Mesenteric fat pad (tissue), 1 donor: ENCODE measurements at regions not wholly inside any gene's neighbourhood (a gene's known extent, or its start where the extent isn't known, plus 50 kb on each side); places are given as distances from the start of the nearest gene placed in this dataset.
"Not testable (repeated sequence)": the region's sequence is repeated elsewhere in the genome, so short reads cannot be mapped to it uniquely, and the experiment has no call there.

Experiments
- DNase-seq: peaks from one replicate; pipeline ENCODE4 v3.0.0-alpha.2; 2020; ENCODE audit warnings: low spot score
- donor health status: DM: yes; HTN: yes; CAD: no.

GRCh38 chr5:92944337-92944736 lies 636.7 kb downstream of the NR2F1-AS1 start:
- no peak for DNase-seq

DNA sequence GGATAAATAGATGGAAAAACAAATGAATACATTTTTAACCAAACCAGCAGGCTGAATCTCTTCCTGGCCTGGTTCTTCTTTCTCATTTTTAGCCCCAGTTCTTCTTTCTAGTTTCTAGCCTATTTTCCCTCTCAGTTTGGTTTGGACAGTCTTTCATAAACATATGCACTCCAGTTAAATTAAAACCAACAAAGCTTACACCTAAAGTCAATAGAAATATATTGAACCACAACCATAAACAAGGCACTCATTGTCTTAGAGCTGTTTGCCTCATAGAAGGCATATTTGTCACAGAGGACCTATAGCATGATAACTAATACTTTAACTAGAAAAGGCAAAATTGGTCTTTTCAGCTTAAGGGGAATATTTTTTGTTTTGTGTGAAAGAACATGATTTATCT lies 638.3 kb downstream of the NR2F1-AS1 start:
- no peak for DNase-seq

DNA sequence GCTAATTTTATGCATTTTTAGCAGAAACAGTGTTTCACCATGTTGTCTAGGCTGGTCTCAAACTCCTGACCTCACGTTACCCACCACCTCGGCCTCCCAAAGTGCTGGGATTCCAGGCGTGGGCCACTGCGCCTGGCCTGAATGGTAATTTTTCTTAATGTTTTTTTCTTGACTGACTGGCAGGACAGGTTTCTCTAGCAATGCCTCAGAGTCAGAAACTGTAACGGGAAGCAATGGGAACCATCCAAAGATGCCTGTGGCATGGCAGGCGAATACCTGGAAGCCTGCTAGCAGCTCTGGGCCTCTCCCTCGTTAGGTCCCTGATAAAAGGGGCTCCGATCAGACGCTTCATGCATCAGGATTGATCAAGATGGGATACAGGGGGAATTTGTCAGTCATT lies 639.2 kb downstream of the NR2F1-AS1 start:
- DNase-seq: no peak

GRCh38 chr5:92939428-92939827 lies 641.6 kb downstream of the NR2F1-AS1 start:
- DNase-seq: no peak

- not testable (repeated sequence) for DNase-seq
Measured at GRCh38 chr5:92937396-92937795, 643.6 kb downstream of the NR2F1-AS1 start.

- no peak for DNase-seq
Measured at GRCh38 chr5:92930057-92930456, 651.0 kb downstream of the NR2F1-AS1 start.

DNA sequence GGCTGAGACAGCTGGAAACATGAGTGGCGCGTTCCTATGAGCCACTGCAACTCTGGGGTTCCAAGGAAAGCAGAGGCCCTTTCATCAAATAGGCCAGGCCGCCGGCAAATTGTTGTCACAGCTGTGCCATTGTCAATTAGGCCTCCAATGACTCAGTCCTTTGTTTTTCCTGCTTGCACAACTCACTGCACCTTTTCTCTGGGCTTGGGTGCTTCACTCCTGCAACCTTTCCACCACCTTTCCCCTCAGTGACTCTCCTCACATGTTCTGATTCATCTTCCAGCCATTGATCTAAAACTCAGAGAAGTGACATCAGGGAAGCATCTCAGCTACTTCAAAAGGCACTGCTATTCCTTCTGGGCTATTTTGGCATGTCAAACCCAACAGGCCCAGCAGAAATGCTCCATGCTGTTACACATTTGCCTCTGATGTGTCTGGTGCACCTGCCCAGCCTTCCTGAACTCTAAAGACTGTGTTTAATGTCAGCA lies 653.7 kb downstream of the NR2F1-AS1 start:
- no peak for DNase-seq

- DNase-seq: no peak
Measured at GRCh38 chr5:92923885-92924284, 657.1 kb downstream of the NR2F1-AS1 start.

DNA sequence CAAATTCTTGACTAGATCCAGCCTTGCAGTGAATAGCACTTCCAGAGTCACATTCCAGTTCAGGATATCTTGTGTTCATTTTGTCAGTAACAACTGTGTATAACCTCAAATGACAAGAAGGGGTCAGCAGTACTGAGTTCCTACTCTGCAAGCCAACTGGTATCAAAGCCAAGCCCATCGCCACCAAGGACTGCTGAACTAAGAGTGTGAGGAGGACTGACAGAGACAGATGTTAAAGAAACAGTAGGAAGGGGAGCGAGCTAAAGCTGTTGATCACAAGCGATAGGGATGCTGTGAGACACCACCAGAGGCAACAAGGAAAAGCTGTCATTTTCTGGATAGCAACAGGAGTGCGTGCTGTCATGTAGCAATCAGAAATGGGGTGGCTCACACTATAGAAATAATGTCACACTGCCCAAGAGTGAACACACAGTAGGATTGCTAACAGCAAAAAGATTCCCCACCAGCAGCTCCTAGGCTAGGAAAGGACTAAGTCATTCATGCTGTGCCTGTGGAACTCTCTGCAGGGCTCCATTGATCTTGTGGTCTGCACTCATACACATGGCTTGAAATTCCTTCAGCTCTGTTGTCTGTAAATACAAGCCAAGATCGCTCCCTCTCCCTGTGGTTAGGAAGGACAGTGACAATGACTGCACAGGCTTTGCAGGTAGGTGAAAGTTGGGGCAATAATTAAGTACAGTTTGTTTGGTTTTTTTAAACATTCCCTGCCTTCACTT lies 658.6 kb downstream of the NR2F1-AS1 start:
- no peak for DNase-seq

- no peak for DNase-seq
Measured at GRCh38 chr5:92917044-92917443, 664.0 kb downstream of the NR2F1-AS1 start.

GRCh38 chr5:92916036-92916435 lies 665.0 kb downstream of the NR2F1-AS1 start:
- DNase-seq: no peak

GRCh38 chr5:92912283-92912682 lies 668.7 kb downstream of the NR2F1-AS1 start:
- no peak for DNase-seq

DNA sequence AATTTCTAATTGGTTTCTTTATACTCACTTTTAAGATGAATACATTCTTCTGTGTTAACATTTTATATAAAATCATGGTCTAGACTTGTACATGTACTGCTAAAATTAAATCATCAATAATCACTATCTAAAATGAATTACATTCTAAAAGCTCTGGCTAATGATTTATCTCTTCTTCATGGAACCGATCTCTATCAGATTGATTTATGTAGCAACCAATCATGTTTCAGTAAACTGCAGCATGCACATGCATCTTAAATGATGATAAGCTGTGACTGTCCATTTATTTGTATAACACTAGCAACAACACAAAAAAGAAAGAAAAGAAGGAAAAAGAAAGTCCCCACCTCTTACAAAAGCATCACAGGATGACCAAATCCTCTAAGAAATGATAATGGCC lies 669.2 kb downstream of the NR2F1-AS1 start:
- no peak for DNase-seq

- no peak for DNase-seq
Measured at GRCh38 chr5:92911293-92911692, 669.7 kb downstream of the NR2F1-AS1 start.

DNA sequence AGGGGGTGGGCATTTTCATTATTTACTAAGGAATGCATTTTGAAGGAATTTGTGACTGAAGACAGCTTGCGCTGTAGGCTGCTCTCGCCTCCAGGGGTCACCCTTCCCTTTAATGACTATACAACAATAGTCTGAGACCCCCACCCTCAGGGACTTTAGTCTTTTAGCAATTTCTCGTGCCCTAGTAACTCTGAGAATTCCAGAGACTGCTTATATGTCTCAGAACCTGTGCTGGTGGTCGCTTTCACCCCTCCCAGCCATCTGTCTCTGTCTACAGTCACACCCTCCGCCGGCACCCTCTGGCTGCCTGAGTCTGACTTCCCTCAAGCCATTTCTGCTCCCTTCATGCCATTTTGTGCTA lies 671.4 kb downstream of the NR2F1-AS1 start:
- DNase-seq: no peak

DNA sequence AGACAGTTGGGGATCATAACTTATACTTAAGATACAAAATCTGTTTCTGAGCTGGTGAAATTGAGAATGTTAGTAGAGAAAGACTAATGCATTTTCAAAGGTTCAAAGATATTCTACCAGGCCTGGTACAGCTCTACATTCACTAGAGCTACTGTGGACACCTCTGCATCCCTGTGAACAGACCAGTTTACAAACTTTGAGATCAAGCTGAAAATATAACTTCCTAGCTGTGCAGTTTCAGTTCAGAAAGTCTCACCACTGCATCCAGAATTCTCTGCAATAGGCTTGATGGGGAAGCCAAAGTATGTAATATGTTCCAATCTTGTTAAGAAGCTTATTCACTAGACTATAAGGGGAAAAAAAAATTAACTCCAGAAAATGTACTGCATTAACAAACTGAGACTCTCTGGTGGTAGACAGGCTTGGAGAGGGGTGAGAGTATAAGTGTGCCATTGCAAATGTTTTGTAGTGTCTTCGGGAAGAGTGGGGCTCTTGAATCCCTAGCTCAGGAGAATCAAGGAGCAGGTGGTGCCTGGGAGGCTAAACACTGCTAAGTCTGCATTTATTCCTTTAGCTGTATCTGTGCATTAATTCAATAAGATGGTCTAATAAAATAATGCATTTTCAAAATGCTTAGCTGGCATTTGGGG lies 671.9 kb downstream of the NR2F1-AS1 start:
- no peak for DNase-seq

DNA sequence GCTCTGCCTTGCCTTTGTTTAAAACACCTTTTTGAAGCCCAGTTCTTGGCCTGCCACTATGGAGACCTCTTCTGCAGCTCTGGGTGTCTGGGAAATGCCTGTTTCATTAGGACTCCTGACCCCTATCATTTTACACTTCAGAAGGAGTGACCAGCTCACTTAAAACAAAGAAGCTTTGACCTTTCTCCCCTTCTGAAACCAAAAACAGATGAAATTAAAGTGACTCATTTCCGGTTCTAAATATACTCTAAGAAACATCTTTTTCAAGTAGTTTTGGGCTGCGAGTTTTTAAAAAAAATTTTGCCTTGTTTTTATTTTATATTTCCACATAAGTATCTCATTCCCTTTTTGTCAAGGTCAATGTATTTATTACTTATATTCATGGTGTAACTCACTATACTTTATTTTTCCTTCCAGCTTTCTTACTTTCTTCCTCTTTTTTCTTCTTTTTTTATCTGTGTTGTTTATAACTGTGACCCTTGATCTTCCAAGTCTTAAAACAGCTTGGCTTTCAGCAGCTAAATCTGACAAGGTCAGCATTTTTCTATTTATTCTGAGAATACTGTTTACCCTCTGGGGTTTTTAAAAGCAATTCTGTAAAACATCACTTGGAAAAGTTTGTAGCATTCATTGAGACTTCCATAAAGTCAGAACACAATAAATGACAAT lies 672.9 kb downstream of the NR2F1-AS1 start:
- no peak for DNase-seq

- no peak for DNase-seq
Measured at GRCh38 chr5:92906798-92907376, 674.1 kb downstream of the NR2F1-AS1 start.

DNA sequence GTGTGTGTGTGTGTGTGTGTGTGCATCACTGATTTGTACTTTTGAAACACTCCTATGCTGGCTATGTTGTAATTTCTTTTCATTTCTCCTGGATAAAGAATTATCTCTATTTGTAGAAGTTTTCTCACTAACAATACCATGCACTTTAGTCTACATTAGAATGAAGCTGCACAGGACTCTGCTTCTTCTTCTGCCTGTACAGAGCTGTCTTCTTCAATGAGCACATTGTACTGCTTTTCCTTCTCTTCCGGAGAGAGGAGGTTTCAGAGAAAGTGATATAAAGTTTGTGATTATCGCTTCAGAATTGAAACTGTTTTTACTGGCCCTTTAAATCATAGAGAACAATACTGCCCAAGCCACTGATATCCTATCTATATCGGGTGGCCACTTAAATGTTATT lies 677.0 kb downstream of the NR2F1-AS1 start:
- DNase-seq: no peak

- DNase-seq: no peak
Measured at GRCh38 chr5:92899611-92900010, 681.4 kb downstream of the NR2F1-AS1 start.

GRCh38 chr5:92896722-92897121 lies 684.3 kb downstream of the NR2F1-AS1 start:
- no peak for DNase-seq

DNA sequence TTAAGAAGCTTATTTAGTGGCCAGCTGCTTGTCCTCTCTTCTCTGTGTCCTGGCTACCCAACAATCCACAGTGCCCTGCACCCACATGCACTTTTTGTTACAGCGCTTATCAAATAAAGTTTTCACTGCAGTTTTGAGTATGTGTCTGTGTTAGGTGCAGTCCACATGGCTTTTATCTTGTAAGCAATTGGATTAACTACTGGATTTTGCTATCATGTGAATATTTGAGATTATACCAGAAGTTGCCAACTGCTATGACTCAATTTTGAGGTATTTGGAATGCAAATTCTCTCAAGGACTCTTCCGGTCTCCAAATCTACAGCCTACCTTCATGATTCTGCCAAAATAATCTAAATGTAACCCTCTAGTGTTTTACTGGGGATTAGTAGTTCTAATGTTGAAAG lies 690.2 kb downstream of the NR2F1-AS1 start:
- DNase-seq: no peak
